ENCODE measurements at regions not wholly inside any gene's neighbourhood (a gene's known extent, or its start where the extent isn't known, plus 50 kb on each side); places are given as distances from the start of the nearest gene placed in this dataset.
"Not testable (repeated sequence)": the region's sequence is repeated elsewhere in the genome, so short reads cannot be mapped to it uniquely, and the experiment has no call there.

- DNase-seq (ENCODE audit: low read depth) = no peak
These were observed 51.7 kb upstream of the ATIC start for GRCh38 chr2:215260097-215260677.

- peak; percentile 9 for DNase-seq (ENCODE audit: low read depth)
These were observed 62.4 kb upstream of the ATIC start for GRCh38 chr2:215249501-215249900.

GRCh38 chr2:215245919-215246318 lies 65.9 kb upstream of the ATIC start:
- DNase-seq (ENCODE audit: low read depth) = not testable (repeated sequence)

- no peak for DNase-seq (ENCODE audit: low read depth)
These were observed 70.0 kb upstream of the ATIC start for GRCh38 chr2:215241791-215242305.

- no peak for DNase-seq (ENCODE audit: low read depth)
These were observed 73.3 kb upstream of the ATIC start for GRCh38 chr2:215238485-215239098.

- DNase-seq (ENCODE audit: low read depth) = no peak
These were observed 75.7 kb upstream of the ATIC start for GRCh38 chr2:215236131-215236530.

GRCh38 chr2:215220221-215220620 lies 81.8 kb upstream of the ABCA12 start:
- DNase-seq (ENCODE audit: low read depth) = not testable (repeated sequence)

- DNase-seq (ENCODE audit: low read depth) = no peak
These were observed 80.5 kb upstream of the ABCA12 start for GRCh38 chr2:215218587-215219577.

GRCh38 chr2:215216806-215217205 lies 78.4 kb upstream of the ABCA12 start:
- no peak for DNase-seq (ENCODE audit: low read depth)

- DNase-seq (ENCODE audit: low read depth) = no peak
These were observed 77.2 kb upstream of the ABCA12 start for GRCh38 chr2:215215637-215216036.

GRCh38 chr2:215210082-215210481 lies 71.7 kb upstream of the ABCA12 start:
- DNase-seq (ENCODE audit: low read depth) = no peak

GRCh38 chr2:215207791-215208367 lies 69.5 kb upstream of the ABCA12 start:
- DNase-seq (ENCODE audit: low read depth) = no peak

- DNase-seq (ENCODE audit: low read depth) = no peak
These were observed 68.6 kb upstream of the ABCA12 start for GRCh38 chr2:215207041-215207440.

- no peak for DNase-seq (ENCODE audit: low read depth)
These were observed 67.4 kb upstream of the ABCA12 start for GRCh38 chr2:215205787-215206186.

GRCh38 chr2:215191477-215191876 lies 53.1 kb upstream of the ABCA12 start:
- no peak for DNase-seq (ENCODE audit: low read depth)

- DNase-seq (ENCODE audit: low read depth) = no peak
These were observed 52.2 kb upstream of the ABCA12 start for GRCh38 chr2:215190588-215190987.

- DNase-seq (ENCODE audit: low read depth) = no peak
These were observed 51.0 kb upstream of the ABCA12 start for GRCh38 chr2:215189393-215189792.
